ENCODE measurements at regions not wholly inside any gene's neighbourhood (a gene's known extent, or its start where the extent isn't known, plus 50 kb on each side); places are given as distances from the start of the nearest gene placed in this dataset.
"Not testable (repeated sequence)": the region's sequence is repeated elsewhere in the genome, so short reads cannot be mapped to it uniquely, and the experiment has no call there.

GRCh38 chr2:193088026-193088425 is 893.3 kb upstream of the TMEFF2 start:
- no peaks in the 10 kb centered on the region for H3K9me3 ChIP-seq (ENCODE audit: severe bottlenecking)
- H3K27me3 ChIP-seq (ENCODE audit: insufficient read depth, poor library complexity, severe bottlenecking) = no peaks in the 10 kb centered on the region
- no peaks in the 10 kb centered on the region for H3K36me3 ChIP-seq (ENCODE audit: low read depth)
- TF ChIP-seq CTCF (IDR thresholded peaks at IDR 0.05; ENCODE audit: poor library complexity, severe bottlenecking) = no peak
- DNase-seq (ENCODE audit: low spot score) (no peak), ATAC-seq (ENCODE audit: low read depth) (no peak)
- H3K4me1 ChIP-seq (ENCODE audit: insufficient read depth, poor library complexity, severe bottlenecking) = no peaks in the 10 kb centered on the region
- H3K27ac ChIP-seq (ENCODE audit: poor library complexity, severe bottlenecking) = no peak overlapping the region
- no peak overlapping the region for H3K4me3 ChIP-seq (ENCODE audit: severe bottlenecking)

GRCh38 chr2:193076995-193077394 is 882.3 kb upstream of the TMEFF2 start:
- no peaks in the 10 kb centered on the region for H3K9me3 ChIP-seq (ENCODE audit: severe bottlenecking)
- no peaks in the 10 kb centered on the region for H3K27me3 ChIP-seq (ENCODE audit: insufficient read depth, poor library complexity, severe bottlenecking)
- TF ChIP-seq CTCF (IDR thresholded peaks at IDR 0.05; ENCODE audit: poor library complexity, severe bottlenecking) = no peak
- H3K4me3 ChIP-seq (ENCODE audit: severe bottlenecking) = no peak overlapping the region
- peaks cover 7% of the 10 kb centered on the region for H3K4me1 ChIP-seq (ENCODE audit: insufficient read depth, poor library complexity, severe bottlenecking)
- no peak overlapping the region for H3K27ac ChIP-seq (ENCODE audit: poor library complexity, severe bottlenecking)
- H3K36me3 ChIP-seq (ENCODE audit: low read depth) = no peaks in the 10 kb centered on the region
- DNase-seq (ENCODE audit: low spot score) (no peak), ATAC-seq (ENCODE audit: low read depth) (no peak; the same call in 2 of the 3 replicates)

GRCh38 chr2:193074933-193075332 is 880.2 kb upstream of the TMEFF2 start:
- H3K4me3 ChIP-seq (ENCODE audit: severe bottlenecking) = no peak overlapping the region
- no peak overlapping the region for H3K27ac ChIP-seq (ENCODE audit: poor library complexity, severe bottlenecking)
- no peaks in the 10 kb centered on the region for H3K36me3 ChIP-seq (ENCODE audit: low read depth)
- no peak for DNase-seq (ENCODE audit: low spot score)
- no peak for ATAC-seq (ENCODE audit: low read depth)
- TF ChIP-seq CTCF (IDR thresholded peaks at IDR 0.05; ENCODE audit: poor library complexity, severe bottlenecking) = no peak
- H3K27me3 ChIP-seq (ENCODE audit: insufficient read depth, poor library complexity, severe bottlenecking) = no peaks in the 10 kb centered on the region
- peaks cover 7% of the 10 kb centered on the region for H3K4me1 ChIP-seq (ENCODE audit: insufficient read depth, poor library complexity, severe bottlenecking)
- H3K9me3 ChIP-seq (ENCODE audit: severe bottlenecking) = no peaks in the 10 kb centered on the region

- no peak overlapping the region for H3K27ac ChIP-seq (ENCODE audit: poor library complexity, severe bottlenecking)
- H3K4me3 ChIP-seq (ENCODE audit: severe bottlenecking) = no peak overlapping the region
- peaks cover 7% of the 10 kb centered on the region for H3K4me1 ChIP-seq (ENCODE audit: insufficient read depth, poor library complexity, severe bottlenecking)
- no peaks in the 10 kb centered on the region for H3K27me3 ChIP-seq (ENCODE audit: insufficient read depth, poor library complexity, severe bottlenecking)
- ATAC-seq (ENCODE audit: low read depth) (no peak), DNase-seq (ENCODE audit: low spot score) (no peak)
- H3K36me3 ChIP-seq (ENCODE audit: low read depth) = no peaks in the 10 kb centered on the region
- no peaks in the 10 kb centered on the region for H3K9me3 ChIP-seq (ENCODE audit: severe bottlenecking)
- no peak for TF ChIP-seq CTCF (IDR thresholded peaks at IDR 0.05; ENCODE audit: poor library complexity, severe bottlenecking)
These were observed 877.9 kb upstream of the TMEFF2 start for GRCh38 chr2:193072647-193073046.

GRCh38 chr2:193025556-193025955 is 830.8 kb upstream of the TMEFF2 start:
- H3K27me3 ChIP-seq (ENCODE audit: insufficient read depth, poor library complexity, severe bottlenecking); H3K36me3 ChIP-seq (ENCODE audit: low read depth); H3K27ac ChIP-seq (ENCODE audit: poor library complexity, severe bottlenecking); ATAC-seq (ENCODE audit: low read depth); DNase-seq (ENCODE audit: low spot score); H3K4me1 ChIP-seq (ENCODE audit: insufficient read depth, poor library complexity, severe bottlenecking); H3K9me3 ChIP-seq (ENCODE audit: severe bottlenecking); H3K4me3 ChIP-seq (ENCODE audit: severe bottlenecking): not testable (repeated sequence)
